Mucosa of descending colon (tissue), 3 donors: ENCODE measurements at regions not wholly inside any gene's neighbourhood (a gene's known extent, or its start where the extent isn't known, plus 50 kb on each side); places are given as distances from the start of the nearest gene placed in this dataset.

Source experiments
- ATAC-seq: fragments of 200-7000 bp; cut with Tn5 transposase; one replicate; pipeline ENCODE4 v1.9.1; 2020; ENCODE audit warnings: mild to moderate bottlenecking, moderate library complexity
- DNase-seq, 3 donors: peaks; one replicate each; pipeline ENCODE4 v3.0.0-alpha.2; 2020
- H3K36me3 ChIP-seq: fragments of 200-600 bp; one replicate; pipeline ENCODE4 v1.8.0; 2021; ENCODE audit warnings: low read depth, mild to moderate bottlenecking
- H3K4me1 ChIP-seq: fragments of 200-600 bp; one replicate; pipeline ENCODE4 v1.8.0; 2021; ENCODE audit warnings: low read depth, mild to moderate bottlenecking
- H3K4me3 ChIP-seq: fragments of 200-600 bp; one replicate; pipeline ENCODE4 v1.8.0; 2021; ENCODE audit warnings: mild to moderate bottlenecking
- H3K9me3 ChIP-seq: fragments of 200-600 bp; one replicate; pipeline ENCODE4 v1.8.0; 2021; ENCODE audit warnings: mild to moderate bottlenecking
- CTCF ChIP-seq: fragments of 200-600 bp; IDR thresholded peaks from one replicate; pipeline ENCODE4 v1.8.0; 2022; ENCODE audit warnings: antibody characterized with exemption, mild to moderate bottlenecking
- intact Hi-C, 2 donors: fragments of 100-400 bp; cut with DNase I in 1 of 2; cut with micrococcal nuclease in 1 of 2; formaldehyde crosslinking; loops; one replicate each; pipeline versions ENCODE4 v1.11.0 to v1.11.1; 2022; cut with DNase I, micrococcal nuclease
- donor health status: DM: no; HTN: no; CAD: no; lungs with moderate emphysema.
- donor health status: DM: no; HTN: no; CAD: no.
- donor health status: DM: no; HTN: yes; CAD: no.

GRCh38 chr2:5982193-5982902 lies 290.2 kb downstream of the SOX11 start:
- no peak overlapping the region for H3K4me3 ChIP-seq
- no peaks in the 10 kb centered on the region for H3K4me1 ChIP-seq
- no peaks in the 10 kb centered on the region for H3K9me3 ChIP-seq
- H3K36me3 ChIP-seq = no peaks in the 10 kb centered on the region
- intact Hi-C loops = no loop called here
- ATAC-seq (no peak), DNase-seq (no peak)
- TF ChIP-seq CTCF = no peak

- no peak for DNase-seq
- H3K9me3 ChIP-seq = no peaks in the 10 kb centered on the region
- no peak for TF ChIP-seq CTCF
- intact Hi-C loops = no loop called here
- no peaks in the 10 kb centered on the region for H3K36me3 ChIP-seq
- ATAC-seq = no peak
- H3K4me3 ChIP-seq = no peak overlapping the region
- H3K4me1 ChIP-seq = no peaks in the 10 kb centered on the region
These were observed 290.7 kb downstream of the SOX11 start for GRCh38 chr2:5982903-5983265.

- ATAC-seq = no peak
- Histone ChIP-seq H3K4me3 (no peak overlapping the region), H3K4me1 (no peaks in the 10 kb centered on the region), H3K36me3 (no peaks in the 10 kb centered on the region), H3K9me3 (no peaks in the 10 kb centered on the region)
- no peak for TF ChIP-seq CTCF
- intact Hi-C loops = no loop called here
- no peak for DNase-seq
These were observed 291.5 kb downstream of the SOX11 start for GRCh38 chr2:5983511-5984272.

- Histone ChIP-seq H3K4me1 (no peaks in the 10 kb centered on the region), H3K36me3 (no peaks in the 10 kb centered on the region), H3K4me3 (no peak overlapping the region), H3K9me3 (no peaks in the 10 kb centered on the region)
- DNase-seq (no peak), ATAC-seq (no peak)
- intact Hi-C loops = no loop called here
- no peak for TF ChIP-seq CTCF
These were observed 292.1 kb downstream of the SOX11 start for GRCh38 chr2:5984273-5984655.

GRCh38 chr2:5984946-5985345 lies 292.8 kb downstream of the SOX11 start:
- TF ChIP-seq CTCF = no peak
- H3K4me1 ChIP-seq = no peaks in the 10 kb centered on the region
- ATAC-seq (no peak), DNase-seq (no peak)
- intact Hi-C loops = no loop called here
- no peaks in the 10 kb centered on the region for H3K36me3 ChIP-seq
- H3K9me3 ChIP-seq = no peaks in the 10 kb centered on the region
- H3K4me3 ChIP-seq = no peak overlapping the region
